ENCODE measurements at regions not wholly inside any gene's neighbourhood (a gene's known extent, or its start where the extent isn't known, plus 50 kb on each side); places are given as distances from the start of the nearest gene placed in this dataset.
"Not testable (repeated sequence)": the region's sequence is repeated elsewhere in the genome, so short reads cannot be mapped to it uniquely, and the experiment has no call there.

DNA sequence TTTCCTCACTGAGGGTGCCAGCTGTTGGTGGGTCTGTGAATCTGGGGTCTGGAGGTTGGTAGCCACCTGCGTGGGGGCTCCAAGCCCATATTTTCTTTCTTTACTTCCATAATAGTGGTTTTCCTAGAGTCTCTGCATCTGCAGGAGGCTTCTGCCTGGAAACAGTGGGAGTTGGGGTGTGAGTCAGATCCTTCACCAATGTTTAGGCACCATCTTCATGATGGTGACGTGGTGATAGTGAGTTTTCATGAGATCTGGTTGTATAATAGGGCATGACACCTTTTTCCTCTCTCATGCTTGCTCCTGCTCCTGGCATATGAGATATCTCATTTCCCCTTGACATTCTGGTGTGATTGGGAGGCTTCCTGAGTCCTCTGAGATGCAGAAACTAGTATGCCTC, 832.9 kb downstream of the FOXD4L5 start:
- not testable (repeated sequence) for TF ChIP-seq ZBTB1 (CRISPR knock-in tag; IDR thresholded peaks at IDR 0.05; ENCODE audit: borderline replicate concordance); FOXJ3 (CRISPR knock-in tag; IDR thresholded peaks at IDR 0.05; ENCODE audit: borderline replicate concordance); ZNF10 (CRISPR knock-in tag; IDR thresholded peaks at IDR 0.05; ENCODE audit: borderline replicate concordance, low read depth); CREM (IDR thresholded peaks at IDR 0.05); CREM (CRISPR knock-in tag; IDR thresholded peaks at IDR 0.05); ZNF644 (CRISPR knock-in tag; IDR thresholded peaks at IDR 0.05; ENCODE audit: low read depth); EP300 (IDR thresholded peaks at IDR 0.05; ENCODE audit: low read depth in 2 of 2, low read length in 2 of 2); EP300 (CRISPR knock-in tag; IDR thresholded peaks at IDR 0.05; ENCODE audit: borderline replicate concordance); GABPA (IDR thresholded peaks at IDR 0.05; ENCODE audit: low read depth, low read length); GABPA (CRISPR knock-in tag; IDR thresholded peaks at IDR 0.05; ENCODE audit: low read depth); HDAC2 (CRISPR knock-in tag; IDR thresholded peaks at IDR 0.05); MNT (IDR thresholded peaks at IDR 0.05)
- TF ChIP-seq, protein P1, sequence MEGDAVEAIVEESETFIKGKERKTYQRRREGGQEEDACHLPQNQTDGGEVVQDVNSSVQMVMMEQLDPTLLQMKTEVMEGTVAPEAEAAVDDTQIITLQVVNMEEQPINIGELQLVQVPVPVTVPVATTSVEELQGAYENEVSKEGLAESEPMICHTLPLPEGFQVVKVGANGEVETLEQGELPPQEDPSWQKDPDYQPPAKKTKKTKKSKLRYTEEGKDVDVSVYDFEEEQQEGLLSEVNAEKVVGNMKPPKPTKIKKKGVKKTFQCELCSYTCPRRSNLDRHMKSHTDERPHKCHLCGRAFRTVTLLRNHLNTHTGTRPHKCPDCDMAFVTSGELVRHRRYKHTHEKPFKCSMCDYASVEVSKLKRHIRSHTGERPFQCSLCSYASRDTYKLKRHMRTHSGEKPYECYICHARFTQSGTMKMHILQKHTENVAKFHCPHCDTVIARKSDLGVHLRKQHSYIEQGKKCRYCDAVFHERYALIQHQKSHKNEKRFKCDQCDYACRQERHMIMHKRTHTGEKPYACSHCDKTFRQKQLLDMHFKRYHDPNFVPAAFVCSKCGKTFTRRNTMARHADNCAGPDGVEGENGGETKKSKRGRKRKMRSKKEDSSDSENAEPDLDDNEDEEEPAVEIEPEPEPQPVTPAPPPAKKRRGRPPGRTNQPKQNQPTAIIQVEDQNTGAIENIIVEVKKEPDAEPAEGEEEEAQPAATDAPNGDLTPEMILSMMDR (CRISPR knock-in tag; IDR thresholded peaks at IDR 0.05): not testable (repeated sequence)
- TF ChIP-seq, protein P2, sequence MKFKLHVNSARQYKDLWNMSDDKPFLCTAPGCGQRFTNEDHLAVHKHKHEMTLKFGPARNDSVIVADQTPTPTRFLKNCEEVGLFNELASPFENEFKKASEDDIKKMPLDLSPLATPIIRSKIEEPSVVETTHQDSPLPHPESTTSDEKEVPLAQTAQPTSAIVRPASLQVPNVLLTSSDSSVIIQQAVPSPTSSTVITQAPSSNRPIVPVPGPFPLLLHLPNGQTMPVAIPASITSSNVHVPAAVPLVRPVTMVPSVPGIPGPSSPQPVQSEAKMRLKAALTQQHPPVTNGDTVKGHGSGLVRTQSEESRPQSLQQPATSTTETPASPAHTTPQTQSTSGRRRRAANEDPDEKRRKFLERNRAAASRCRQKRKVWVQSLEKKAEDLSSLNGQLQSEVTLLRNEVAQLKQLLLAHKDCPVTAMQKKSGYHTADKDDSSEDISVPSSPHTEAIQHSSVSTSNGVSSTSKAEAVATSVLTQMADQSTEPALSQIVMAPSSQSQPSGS (CRISPR knock-in tag; IDR thresholded peaks at IDR 0.05): not testable (repeated sequence)
